ENCODE measurements at regions not wholly inside any gene's neighbourhood (a gene's known extent, or its start where the extent isn't known, plus 50 kb on each side); places are given as distances from the start of the nearest gene placed in this dataset.

- TF ChIP-seq POLR2A (IDR thresholded peaks at IDR 0.05; ENCODE audit: low read depth, low read length) (no peak), POLR2AphosphoS5 (IDR thresholded peaks at IDR 0.05; ENCODE audit: low read depth, low read length) (no peak)
These were observed 648.8 kb downstream of the ARL4A start for GRCh38 chr7:13336227-13336626.

Data from GM12892 (cell line).